NT2/D1 (cell line): ENCODE measurements at regions not wholly inside any gene's neighbourhood (a gene's known extent, or its start where the extent isn't known, plus 50 kb on each side); places are given as distances from the start of the nearest gene placed in this dataset.

Source experiments
- YY1 ChIP-seq: IDR thresholded peaks from 2 replicates; pipeline ENCODE4 v1.6.1; 2011; ENCODE audit not compliant: insufficient read length, insufficient read depth
- ZNF274 ChIP-seq: IDR thresholded peaks from 2 replicates; pipeline ENCODE4 v1.6.1; 2011; ENCODE audit warnings: mild to moderate bottlenecking, low read depth, low read length

- TF ChIP-seq YY1 (no peak), ZNF274 (no peak)
Observed at GRCh38 chr3:197399486-197399885, 101.1 kb upstream of the DLG1 start.
